OCI-LY1 (cell line): ENCODE measurements at regions not wholly inside any gene's neighbourhood (a gene's known extent, or its start where the extent isn't known, plus 50 kb on each side); places are given as distances from the start of the nearest gene placed in this dataset.
A peak's percentile ranks its signal among the peaks of the same experiment; 100 is the strongest.

Experiments
- H2AFZ ChIP-seq: fragments of 200-600 bp; sonication (generic), shearing (Covaris generic); 2 replicates; pipeline ENCODE4 v1.6.0; 2014; ENCODE audit warnings: antibody characterized with exemption, mild to moderate bottlenecking, low read length
- H3F3A ChIP-seq: fragments of 200-600 bp; sonication (generic), shearing (Covaris generic); 2 replicates; pipeline ENCODE4 v1.6.0; 2014; ENCODE audit warnings: mild to moderate bottlenecking, antibody characterized with exemption, low read length, moderate library complexity; ENCODE audit not compliant: insufficient read depth
- H3K27ac ChIP-seq: fragments of 200-600 bp; sonication (generic); 2 replicates; pipeline ENCODE4 v1.5.1; 2014; ENCODE audit warnings: low read length, mixed run types, mild to moderate bottlenecking, low read depth; ENCODE audit not compliant: poor library complexity, severe bottlenecking
- H3K27me3 ChIP-seq: fragments of 200-600 bp; sonication (generic); 2 replicates; pipeline ENCODE4 v1.6.0; 2014; ENCODE audit warnings: antibody characterized with exemption, mild to moderate bottlenecking, low read length, moderate library complexity; ENCODE audit not compliant: insufficient read depth
- H3K36me3 ChIP-seq: fragments of 200-600 bp; sonication (generic); 2 replicates; pipeline ENCODE4 v1.6.1; 2014; ENCODE audit warnings: mild to moderate bottlenecking, antibody characterized with exemption, low read length, moderate library complexity, mixed read lengths; ENCODE audit not compliant: insufficient read depth
- H3K4me1 ChIP-seq: fragments of 200-600 bp; sonication (generic); 2 replicates; pipeline ENCODE4 v1.5.1; 2014; ENCODE audit warnings: mild to moderate bottlenecking, low read length, moderate library complexity; ENCODE audit not compliant: insufficient read depth, severe bottlenecking
- H3K4me2 ChIP-seq: fragments of 200-600 bp; sonication (generic), shearing (Covaris generic); 2 replicates; pipeline ENCODE4 v1.6.1; 2014; ENCODE audit warnings: low read length
- H3K4me3 ChIP-seq: fragments of 200-600 bp; sonication (generic); 2 replicates; pipeline ENCODE4 v1.5.1; 2014; ENCODE audit warnings: low read length, low read depth, mild to moderate bottlenecking, mixed read lengths; ENCODE audit not compliant: poor library complexity, severe bottlenecking
- H3K79me2 ChIP-seq: fragments of 200-600 bp; shearing (Covaris generic); 2 replicates; pipeline ENCODE4 v1.6.1; 2016; ENCODE audit warnings: mixed run types, low read length, mixed read lengths; ENCODE audit not compliant: insufficient read depth
- H3K9ac ChIP-seq: fragments of 200-600 bp; sonication (generic), shearing (Covaris generic); 2 replicates; pipeline ENCODE4 v1.6.1; 2014; ENCODE audit warnings: mild to moderate bottlenecking, low read length, mixed read lengths
- H3K9me2 ChIP-seq: fragments of 200-600 bp; sonication (generic), shearing (Covaris generic); 2 replicates; pipeline ENCODE4 v1.6.1; 2014; ENCODE audit warnings: low read depth, mild to moderate bottlenecking, low read length, mixed read lengths
- H3K9me3 ChIP-seq: fragments of 200-600 bp; shearing (Covaris generic); 2 replicates; pipeline ENCODE4 v1.6.1; 2014; ENCODE audit warnings: low read length, mixed read lengths
- H4K20me1 ChIP-seq: fragments of 200-600 bp; sonication (generic), shearing (Covaris generic); 2 replicates; pipeline ENCODE4 v1.6.0; 2016; ENCODE audit warnings: mild to moderate bottlenecking, low read length; ENCODE audit not compliant: insufficient read depth
- CTCF ChIP-seq: fragments of 200-600 bp; sonication (generic), shearing (Covaris generic); IDR thresholded peaks from 2 replicates; pipeline ENCODE4 v1.5.1; 2017; ENCODE audit warnings: mild to moderate bottlenecking, antibody characterized with exemption, low read length, moderate library complexity, mixed read lengths
- EZH2 ChIP-seq: fragments of 200-600 bp; sonication (generic), shearing (Covaris generic); IDR thresholded peaks from 2 replicates; pipeline ENCODE4 v1.8.0; 2017; ENCODE audit warnings: borderline replicate concordance, mixed run types, mild to moderate bottlenecking, antibody characterized with exemption, low read length, moderate library complexity, mixed read lengths

GRCh38 chr10:124197371-124198124, 104.2 kb upstream of the CHST15 start:
- no peak for TF ChIP-seq EZH2
- no peak for TF ChIP-seq CTCF
- Histone ChIP-seq H3K27me3 (peaks cover 8% of the 10 kb centered on the region; the same call in 1 of the 2 replicates), H2AFZ (no peak overlapping the region), H3K9ac (no peak overlapping the region), H3K9me2 (no peaks in the 10 kb centered on the region), H3K4me2 (no peak overlapping the region), H3F3A (no peaks in the 10 kb centered on the region), H3K27ac (no peak overlapping the region), H3K4me1 (peaks cover 14% of the 10 kb centered on the region), H3K79me2 (no peaks in the 10 kb centered on the region), H4K20me1 (no peaks in the 10 kb centered on the region), H3K9me3 (no peaks in the 10 kb centered on the region; the same call in 1 of the 2 replicates), H3K36me3 (no peaks in the 10 kb centered on the region; the same call in 1 of the 2 replicates), H3K4me3 (no peak overlapping the region)

GRCh38 chr10:124196659-124197058, 103.3 kb upstream of the CHST15 start:
- no peak for TF ChIP-seq EZH2
- no peak for TF ChIP-seq CTCF
- no peaks in the 10 kb centered on the region; the same call in 1 of the 2 replicates for H3K9me3 ChIP-seq
- H4K20me1 ChIP-seq, result no peaks in the 10 kb centered on the region
- no peaks in the 10 kb centered on the region for H3F3A ChIP-seq
- H3K9ac ChIP-seq, result no peak overlapping the region
- no peaks in the 10 kb centered on the region for H3K9me2 ChIP-seq
- no peak overlapping the region for H3K4me3 ChIP-seq
- no peaks in the 10 kb centered on the region for H3K79me2 ChIP-seq
- H3K36me3 ChIP-seq, result no peaks in the 10 kb centered on the region; the same call in 1 of the 2 replicates
- no peak overlapping the region for H3K27ac ChIP-seq
- peaks cover 14% of the 10 kb centered on the region for H3K4me1 ChIP-seq
- H3K27me3 ChIP-seq, result peaks cover 8% of the 10 kb centered on the region; the same call in 1 of the 2 replicates
- H3K4me2 ChIP-seq, result no peak overlapping the region
- no peak overlapping the region for H2AFZ ChIP-seq

GRCh38 chr10:124194199-124194824, 100.9 kb upstream of the CHST15 start:
- H2AFZ ChIP-seq, result no peak overlapping the region
- no peak overlapping the region for H3K4me3 ChIP-seq
- no peaks in the 10 kb centered on the region for H3K79me2 ChIP-seq
- no peaks in the 10 kb centered on the region; the same call in 1 of the 2 replicates for H3K36me3 ChIP-seq
- H3F3A ChIP-seq, result no peaks in the 10 kb centered on the region
- no peaks in the 10 kb centered on the region for H3K9me3 ChIP-seq
- H3K4me1 ChIP-seq, result peaks cover 14% of the 10 kb centered on the region
- no peaks in the 10 kb centered on the region for H4K20me1 ChIP-seq
- no peak overlapping the region for H3K9ac ChIP-seq
- no peaks in the 10 kb centered on the region for H3K9me2 ChIP-seq
- no peaks in the 10 kb centered on the region for H3K27me3 ChIP-seq
- H3K4me2 ChIP-seq, result no peak overlapping the region; the same call in 1 of the 2 replicates
- peak overlapping the region; percentile 49 for H3K27ac ChIP-seq
- no peak for TF ChIP-seq CTCF
- no peak for TF ChIP-seq EZH2
